ENCODE measurements at regions not wholly inside any gene's neighbourhood (a gene's known extent, or its start where the extent isn't known, plus 50 kb on each side); places are given as distances from the start of the nearest gene placed in this dataset.

DNA sequence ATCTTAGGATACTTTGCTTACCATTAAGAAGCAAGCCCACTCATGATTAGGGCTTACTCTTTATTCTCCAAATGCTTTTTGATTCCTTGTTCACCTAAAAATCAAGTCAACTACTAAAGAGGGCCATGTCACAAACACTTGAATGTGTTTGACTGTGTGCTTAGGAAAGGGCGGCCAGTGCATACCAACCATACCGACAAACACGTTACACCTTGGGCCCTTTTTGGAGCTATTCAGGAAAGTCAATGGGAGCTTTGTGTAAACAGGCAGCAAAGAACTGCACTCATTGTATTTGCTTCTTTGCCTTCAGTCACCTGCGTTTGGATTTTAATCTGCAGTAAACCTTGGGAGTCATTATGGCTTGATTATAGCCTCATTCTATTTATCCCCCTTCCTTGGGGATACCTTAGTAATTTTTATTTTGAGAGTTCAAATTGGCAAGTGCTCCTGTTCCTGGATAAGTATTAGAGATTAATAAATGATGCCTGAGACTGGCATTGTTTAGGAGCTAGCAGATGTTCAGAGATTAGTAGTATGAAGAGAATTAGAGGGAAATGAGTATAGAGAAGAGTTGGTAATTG is 102.6 kb upstream of the HDGFL1 start:
- no peak for DNase-seq (ENCODE audit: low read depth)

DNA sequence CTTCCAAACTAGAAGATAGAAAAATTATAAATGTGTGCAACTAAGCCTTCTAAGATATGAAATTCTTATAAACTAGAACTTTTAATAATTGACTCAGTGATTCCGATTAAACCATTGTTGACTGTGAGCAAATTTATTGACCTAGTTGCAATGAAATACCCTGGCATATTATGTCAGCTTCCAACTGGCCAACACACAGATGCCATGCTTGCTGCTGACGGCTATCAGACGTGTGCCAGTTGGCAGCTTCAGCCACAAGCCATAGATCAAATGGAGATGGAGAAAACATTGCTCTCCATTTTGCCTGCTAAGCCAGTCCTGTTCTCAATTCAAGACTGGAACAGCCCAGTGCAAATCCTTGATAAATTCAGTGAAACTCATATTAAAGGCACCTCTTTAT is 101.7 kb upstream of the HDGFL1 start:
- DNase-seq (ENCODE audit: low read depth), result no peak

DNA sequence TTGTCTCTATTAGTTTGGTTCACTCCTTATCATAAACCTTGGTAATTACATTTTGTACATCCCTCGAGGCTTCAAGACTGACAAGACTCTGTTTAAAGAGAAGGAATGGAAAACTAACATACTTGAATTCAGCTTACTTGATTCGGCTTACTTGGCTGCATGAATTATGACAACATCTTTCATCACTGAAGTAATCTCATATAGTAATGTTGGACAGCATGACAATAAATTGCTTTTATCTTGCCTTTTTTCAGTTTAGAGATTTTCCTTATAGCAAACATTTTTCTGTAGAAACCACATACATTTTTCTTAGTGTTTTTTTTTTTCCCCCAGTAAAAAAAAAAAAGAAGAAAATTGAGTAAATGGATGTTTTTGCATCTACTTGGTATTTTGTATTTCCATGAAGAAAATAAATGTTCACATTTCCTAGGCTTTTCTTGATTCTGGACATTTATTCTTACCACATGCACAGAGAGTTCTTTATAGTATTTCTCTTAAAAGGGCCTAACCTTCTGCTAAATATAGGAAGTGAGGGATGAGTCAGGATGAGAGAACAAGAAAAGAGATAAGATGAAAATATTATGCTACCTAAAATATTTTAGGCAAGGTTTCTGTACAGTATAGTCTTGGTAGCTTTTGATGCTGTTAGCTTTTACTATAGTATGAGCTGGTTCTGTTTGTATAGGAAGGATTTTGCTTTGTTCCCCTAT is 101.0 kb upstream of the HDGFL1 start:
- peak; percentile 4 for DNase-seq (ENCODE audit: low read depth)

DNA sequence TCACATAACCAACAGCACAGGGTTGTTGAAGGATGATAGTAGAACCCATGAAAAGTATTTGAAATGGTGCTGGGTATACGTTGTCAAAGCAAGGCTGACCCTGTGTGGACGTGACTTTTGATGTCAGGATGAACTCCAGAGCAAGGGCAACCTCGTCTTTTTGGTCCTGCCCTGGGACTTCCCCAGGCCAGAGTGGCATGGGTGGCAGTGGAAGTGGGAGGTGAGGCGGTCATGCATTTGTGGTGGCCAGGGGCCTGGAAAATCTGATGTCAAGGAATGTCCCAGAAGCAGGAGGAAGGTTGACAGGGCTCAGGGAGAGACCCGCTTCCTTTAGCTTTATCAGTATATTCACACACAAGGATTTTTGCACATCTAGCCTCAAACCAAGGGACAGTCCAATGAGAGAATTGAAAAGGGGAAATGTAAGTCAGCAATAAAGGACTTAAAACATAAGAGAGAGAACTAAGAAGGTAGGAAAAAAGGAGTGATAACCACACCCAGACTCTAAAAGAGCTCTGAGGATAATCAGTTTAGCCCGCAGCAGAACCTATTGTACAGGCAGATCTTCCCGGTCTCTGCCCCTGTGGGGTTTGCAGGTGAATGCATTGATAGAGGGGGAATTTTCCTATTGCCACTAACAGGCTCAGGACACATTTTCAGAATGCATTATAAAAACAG is 98.8 kb upstream of the HDGFL1 start:
- no peak for DNase-seq (ENCODE audit: low read depth)

DNA sequence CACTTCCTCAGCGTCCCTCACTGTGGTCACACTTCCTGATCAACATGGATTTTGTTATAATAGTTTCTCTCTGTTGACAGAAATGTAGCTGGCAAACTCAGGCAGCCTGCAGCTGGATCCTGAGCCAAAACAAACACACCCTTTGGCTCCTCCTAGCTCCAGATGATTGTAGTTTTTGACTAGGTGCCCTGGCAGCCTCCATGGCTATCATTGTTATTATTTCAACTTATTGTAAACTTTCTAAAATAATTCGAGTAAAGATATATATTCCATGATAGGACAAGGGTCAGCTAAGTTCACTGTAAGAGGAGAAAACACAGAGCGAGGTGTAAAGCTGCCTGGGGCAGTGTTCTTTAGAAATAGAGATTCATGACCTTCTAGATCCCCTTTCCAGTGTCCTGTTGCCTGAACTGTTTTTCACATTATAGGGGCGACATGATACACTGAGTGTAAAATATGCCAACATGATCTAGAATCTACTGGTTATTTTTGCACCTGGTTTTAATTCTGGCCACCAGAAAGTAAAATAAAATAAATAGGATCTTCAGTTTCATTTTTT is 98.2 kb upstream of the HDGFL1 start:
- DNase-seq (ENCODE audit: low read depth), result peak; percentile 21

DNA sequence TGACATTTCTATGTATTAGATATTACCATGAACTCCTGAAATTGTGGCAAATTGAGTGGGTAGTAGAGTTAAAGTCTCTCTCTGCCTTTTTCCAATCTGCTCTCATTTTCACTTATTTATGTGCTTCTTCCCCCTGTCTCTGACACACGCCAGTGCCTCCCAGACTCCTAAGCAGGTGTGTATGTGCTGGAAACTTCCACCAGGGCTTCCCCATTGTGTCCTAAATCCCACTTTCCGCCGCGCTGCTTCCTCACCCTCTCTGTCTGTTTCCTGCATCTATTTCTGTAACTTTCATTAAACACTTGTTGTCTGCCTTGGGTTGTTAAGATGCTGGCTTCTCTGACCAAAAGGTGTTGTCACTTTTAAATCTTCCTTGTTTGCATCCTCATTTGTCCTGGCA is 97.6 kb upstream of the HDGFL1 start:
- no peak for DNase-seq (ENCODE audit: low read depth)

DNA sequence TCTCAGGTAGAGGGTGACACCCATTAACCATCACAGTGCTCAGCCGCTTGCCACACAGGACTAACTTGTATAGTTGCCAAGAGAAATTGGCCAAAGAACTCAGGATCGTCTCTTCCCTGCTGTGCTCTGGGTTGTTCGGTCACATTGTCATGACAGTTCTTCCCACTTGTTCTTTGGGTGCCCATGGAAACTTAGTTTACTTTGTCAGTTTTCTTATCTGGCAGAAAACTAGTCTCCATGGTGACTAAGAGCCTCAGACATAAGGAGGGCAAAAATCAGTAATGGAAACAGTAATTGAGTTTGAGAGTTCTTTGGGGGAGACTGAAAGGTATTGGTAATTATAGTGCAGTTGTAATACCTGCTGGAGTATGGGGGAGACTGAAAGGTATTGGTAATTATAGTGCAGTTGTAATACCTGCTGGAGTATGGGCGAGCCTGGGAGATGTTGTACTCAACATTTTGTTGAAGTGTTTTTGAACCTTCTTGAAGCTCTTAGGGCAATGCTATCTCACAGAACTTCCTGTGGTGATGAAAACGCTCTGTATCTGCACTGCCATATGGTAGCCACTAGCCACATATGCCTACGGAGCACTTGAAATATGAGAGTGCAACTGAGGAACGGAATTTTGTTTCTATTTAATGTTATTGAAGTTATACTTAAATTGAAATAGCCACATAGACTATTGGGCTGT is 95.2 kb upstream of the HDGFL1 start:
- no peak for DNase-seq (ENCODE audit: low read depth)

DNA sequence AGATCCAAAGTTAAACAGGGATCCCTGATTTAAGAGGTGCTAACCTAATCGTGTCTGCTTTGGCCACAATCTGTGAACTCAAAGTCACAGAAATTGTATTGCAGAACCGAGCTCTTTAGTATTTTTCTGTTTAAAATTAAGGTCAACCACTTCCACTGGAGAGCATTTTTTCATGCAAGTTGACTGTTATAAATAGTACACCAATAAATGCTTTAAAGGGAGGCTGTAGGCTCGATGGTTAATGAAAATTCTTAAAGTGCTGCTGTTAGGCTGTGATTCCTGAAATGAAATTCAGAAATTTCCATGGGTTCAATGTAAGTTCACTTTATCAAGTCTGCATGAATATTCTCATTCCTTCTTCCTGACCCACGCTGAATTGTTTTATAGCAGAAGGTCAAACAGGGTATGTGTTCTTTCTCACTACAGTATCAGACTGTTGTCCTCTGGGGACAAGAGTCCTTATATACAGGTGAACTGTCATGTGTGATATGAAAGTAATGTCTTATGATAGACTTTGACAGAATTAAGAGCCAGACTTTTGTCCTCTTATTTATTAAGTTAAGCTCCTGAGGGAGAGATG is 92.5 kb upstream of the HDGFL1 start:
- DNase-seq (ENCODE audit: low read depth), result no peak

DNA sequence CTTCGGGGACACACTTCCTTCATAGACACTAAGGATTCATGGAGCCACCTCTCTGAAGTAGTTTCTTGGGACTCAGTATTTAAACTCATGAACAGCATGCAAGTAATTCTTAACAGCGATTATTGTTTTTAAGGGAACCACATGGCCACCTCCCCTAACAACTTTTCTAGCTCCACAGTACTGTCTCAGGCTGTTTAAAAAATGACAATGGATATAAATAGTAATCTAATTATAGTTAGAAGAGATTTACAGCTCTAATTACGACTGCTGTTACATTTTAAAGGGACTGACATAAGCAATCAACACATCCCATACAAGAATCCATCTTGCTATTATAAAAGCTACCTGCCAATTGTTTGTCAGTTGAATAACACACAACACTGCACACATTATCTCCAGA is 72.1 kb upstream of the HDGFL1 start:
- DNase-seq (ENCODE audit: low read depth), result no peak

DNA sequence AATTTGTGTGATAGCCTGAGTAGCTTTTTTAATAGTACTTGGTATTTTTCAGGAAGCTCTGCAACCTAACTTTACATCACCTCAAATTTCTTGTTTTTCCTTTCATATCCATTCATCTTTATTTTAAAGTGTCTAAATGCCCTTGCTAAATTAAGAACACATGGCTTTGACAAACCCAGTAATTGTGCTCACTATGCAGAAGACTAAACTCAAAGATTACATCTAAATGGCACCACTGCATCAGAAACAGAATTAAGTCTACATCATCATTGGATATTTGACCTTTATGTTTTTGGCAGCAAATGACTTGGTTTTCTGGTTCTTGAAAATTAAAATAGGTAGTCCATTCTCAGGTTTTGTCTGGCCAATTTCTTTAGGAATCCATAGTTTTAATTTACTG is 69.6 kb upstream of the HDGFL1 start:
- DNase-seq (ENCODE audit: low read depth), result no peak

DNA sequence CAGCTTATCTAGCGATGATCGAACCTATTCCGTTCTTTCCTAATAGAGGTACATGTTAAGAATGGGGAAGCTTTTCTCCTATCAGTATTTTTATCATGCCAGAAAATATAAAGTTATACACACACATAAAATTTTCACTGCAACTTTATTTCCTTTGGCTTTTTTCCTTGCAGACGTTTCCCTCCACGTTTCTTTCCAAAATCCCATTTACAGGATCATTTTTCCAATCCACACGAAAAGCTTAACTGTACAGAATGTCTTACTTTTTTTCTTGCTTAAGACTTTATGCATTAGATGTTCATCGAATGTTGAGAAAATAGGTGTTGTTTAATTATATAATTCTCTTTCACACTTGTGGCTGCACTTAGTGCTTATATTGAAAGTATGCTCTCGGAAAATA is 62.9 kb upstream of the HDGFL1 start:
- no peak for DNase-seq (ENCODE audit: low read depth)

DNA sequence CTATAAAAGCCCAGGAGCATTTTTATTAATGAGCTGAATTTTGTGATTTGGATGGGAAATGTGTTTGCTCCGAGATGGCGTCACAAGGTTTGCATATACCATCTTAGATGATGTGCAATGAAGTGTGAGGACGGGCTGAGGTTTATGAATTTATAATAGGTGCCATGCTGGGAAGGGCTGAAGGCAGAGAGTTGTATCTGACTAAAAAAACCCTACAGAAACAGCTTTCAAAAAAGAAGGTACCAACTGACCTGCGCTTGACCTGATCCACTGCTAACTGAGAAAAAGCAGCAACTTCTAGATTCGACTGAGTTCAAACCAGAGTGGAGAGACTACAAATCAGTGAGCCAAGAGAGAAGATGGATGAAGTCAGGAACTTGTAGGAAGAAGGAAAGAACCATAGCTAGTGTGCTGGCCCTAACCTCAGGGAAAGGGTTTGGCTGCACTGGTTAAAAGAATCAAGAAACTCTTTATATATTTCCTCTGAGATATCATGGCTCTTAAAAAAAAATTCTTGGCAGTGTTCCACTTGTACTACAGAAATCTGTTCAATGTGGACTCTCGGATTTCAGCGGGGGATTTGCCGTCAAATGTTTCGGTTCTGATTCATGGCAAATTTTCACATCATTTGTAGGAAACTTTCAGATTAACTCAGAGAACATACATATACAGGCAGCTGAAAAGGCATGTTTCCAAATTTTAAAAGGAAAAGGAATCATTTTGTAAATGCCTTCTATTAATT is 56.5 kb upstream of the HDGFL1 start:
- DNase-seq (ENCODE audit: low read depth), result peak; percentile 2

DNA sequence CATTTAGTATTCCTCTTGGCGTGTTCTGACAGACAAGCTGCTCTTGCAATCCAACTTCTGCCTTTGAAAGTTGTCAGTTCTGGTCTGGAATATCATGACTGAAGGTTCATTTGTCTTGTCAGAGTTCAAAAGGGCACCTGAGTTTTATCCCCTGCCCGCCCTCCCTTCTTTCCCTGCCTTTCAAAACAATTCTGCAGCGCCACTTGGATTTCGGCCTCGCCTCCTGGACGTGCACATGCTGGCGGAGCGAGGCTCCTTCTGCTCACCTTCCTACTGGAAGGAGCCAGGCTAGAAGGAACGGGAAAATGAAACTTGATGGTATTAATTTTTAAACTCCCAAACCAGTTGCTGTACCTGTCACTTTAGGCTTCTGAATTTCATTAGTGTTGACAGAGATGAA is 55.7 kb upstream of the HDGFL1 start:
- DNase-seq (ENCODE audit: low read depth), result no peak

DNA sequence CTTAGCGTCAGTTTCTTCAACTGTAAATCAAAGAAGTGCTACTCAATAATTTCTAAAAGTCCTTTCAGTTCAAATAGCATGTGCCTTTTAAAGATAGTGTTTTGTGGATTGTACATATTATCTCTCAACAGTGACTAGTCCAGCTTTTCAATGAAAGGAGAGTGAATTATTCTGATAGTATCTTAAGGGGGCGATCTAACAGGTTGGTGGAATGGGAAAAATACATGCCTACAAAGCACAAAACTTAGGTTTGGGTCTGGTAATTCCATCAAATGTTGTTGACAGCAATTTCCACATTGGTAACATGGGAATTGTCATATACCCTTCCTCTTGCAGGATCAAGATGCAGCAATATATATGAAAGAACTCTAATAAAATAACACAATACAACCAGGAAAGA is 50.1 kb upstream of the HDGFL1 start:
- no peak for DNase-seq (ENCODE audit: low read depth)
